Lower leg skin (tissue), 4 donors: ENCODE measurements at regions not wholly inside any gene's neighbourhood (a gene's known extent, or its start where the extent isn't known, plus 50 kb on each side); places are given as distances from the start of the nearest gene placed in this dataset.

Experiments
- DNase-seq, 2 donors: peaks; one replicate each; pipeline ENCODE4 v3.0.0-alpha.2; 2019; ENCODE audit warnings: low spot score in 2 of 2
- H3K4me3 ChIP-seq: fragments of 200-600 bp; sonication (generic); 2 replicates; pipeline ENCODE4 v1.5.1; 2017; ENCODE audit warnings: mild to moderate bottlenecking, low read depth; ENCODE audit not compliant: poor library complexity, severe bottlenecking
- POLR2A ChIP-seq, 2 donors: fragments of 450-650 bp; IDR thresholded peaks; one replicate each; pipeline ENCODE4 v1.6.1; 2016 to 2017; ENCODE audit warnings: antibody characterized with exemption in 2 of 2, mild to moderate bottlenecking in 1 of 2, moderate library complexity in 1 of 2
- WGBS, 2 donors: methylation state at CpG; one replicate each; pipeline ENCODE4 v1.1.5; 2018; 5-methylcytosine and 5-hydroxymethylcytosine counted together
- intact Hi-C: fragments of 100-400 bp; cut with DNase I; formaldehyde crosslinking; loops from one replicate; pipeline ENCODE4 v1.15.0; 2023; ENCODE audit warnings: low total_unique reads
- TF ChIP-seq, protein P1 (sequence below), 3 donors: fragments of 450-650 bp; IDR thresholded peaks; one replicate each; pipeline ENCODE4 v1.5.1; 2016; ENCODE audit warnings: antibody characterized with exemption in 3 of 3, mild to moderate bottlenecking in 3 of 3, moderate library complexity in 2 of 3

DNA sequence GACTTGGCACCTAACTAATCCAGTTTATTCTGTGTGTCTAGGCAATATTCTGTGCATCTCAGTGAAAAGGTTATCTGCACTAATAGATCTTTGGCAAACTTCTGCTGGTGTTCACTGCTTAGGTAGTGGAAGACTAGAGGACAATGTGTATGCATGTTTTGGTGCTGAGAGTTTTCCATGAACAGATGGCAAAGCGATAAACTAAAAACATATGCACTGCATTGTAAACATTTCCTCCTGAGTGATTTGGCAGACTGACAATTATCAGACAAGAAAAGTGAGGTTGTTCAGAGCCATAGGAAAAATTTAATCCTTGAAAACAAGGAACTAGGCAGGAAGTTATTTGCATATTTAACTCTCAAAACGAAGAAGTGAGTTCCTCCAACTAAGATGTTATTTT, 400.4 kb downstream of the ATP23 start:
- no peak for TF ChIP-seq POLR2A (IDR thresholded peaks at IDR 0.05)
- TF ChIP-seq, protein P1, sequence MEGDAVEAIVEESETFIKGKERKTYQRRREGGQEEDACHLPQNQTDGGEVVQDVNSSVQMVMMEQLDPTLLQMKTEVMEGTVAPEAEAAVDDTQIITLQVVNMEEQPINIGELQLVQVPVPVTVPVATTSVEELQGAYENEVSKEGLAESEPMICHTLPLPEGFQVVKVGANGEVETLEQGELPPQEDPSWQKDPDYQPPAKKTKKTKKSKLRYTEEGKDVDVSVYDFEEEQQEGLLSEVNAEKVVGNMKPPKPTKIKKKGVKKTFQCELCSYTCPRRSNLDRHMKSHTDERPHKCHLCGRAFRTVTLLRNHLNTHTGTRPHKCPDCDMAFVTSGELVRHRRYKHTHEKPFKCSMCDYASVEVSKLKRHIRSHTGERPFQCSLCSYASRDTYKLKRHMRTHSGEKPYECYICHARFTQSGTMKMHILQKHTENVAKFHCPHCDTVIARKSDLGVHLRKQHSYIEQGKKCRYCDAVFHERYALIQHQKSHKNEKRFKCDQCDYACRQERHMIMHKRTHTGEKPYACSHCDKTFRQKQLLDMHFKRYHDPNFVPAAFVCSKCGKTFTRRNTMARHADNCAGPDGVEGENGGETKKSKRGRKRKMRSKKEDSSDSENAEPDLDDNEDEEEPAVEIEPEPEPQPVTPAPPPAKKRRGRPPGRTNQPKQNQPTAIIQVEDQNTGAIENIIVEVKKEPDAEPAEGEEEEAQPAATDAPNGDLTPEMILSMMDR (IDR thresholded peaks at IDR 0.05): no peak
- DNase-seq: no peak
- no peak overlapping the region for H3K4me3 ChIP-seq
- intact Hi-C loops: no loop called here
- WGBS, 2 donors: 24 to 25% methylated on average over 2 of the region's 2 CpGs

DNA sequence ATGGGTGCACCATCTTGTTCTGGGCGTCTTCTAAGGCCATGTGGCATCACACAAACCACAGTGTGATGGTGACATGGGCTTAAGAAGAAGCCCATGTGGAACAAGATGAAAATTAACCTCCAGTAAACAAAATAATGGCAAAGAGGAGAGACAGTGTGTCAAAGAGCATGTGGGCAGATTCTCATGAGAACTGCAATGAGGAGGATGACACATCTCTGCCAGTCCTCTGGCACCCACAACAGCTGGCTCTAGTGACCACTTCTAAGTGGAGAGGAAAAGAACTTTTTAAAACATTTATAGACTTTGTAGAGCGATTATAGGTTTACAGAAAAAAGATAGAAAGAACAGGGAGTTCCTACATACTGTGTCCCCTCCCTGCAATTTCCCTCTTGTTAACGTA, 401.4 kb downstream of the ATP23 start:
- no peak overlapping the region for H3K4me3 ChIP-seq
- intact Hi-C loops: no loop called here
- 81 to 92% methylated on average over 3 of the region's 3 CpGs for WGBS, 2 donors
- TF ChIP-seq, protein P1 (IDR thresholded peaks at IDR 0.05): no peak
- no peak for TF ChIP-seq POLR2A (IDR thresholded peaks at IDR 0.05)
- no peak for DNase-seq

DNA sequence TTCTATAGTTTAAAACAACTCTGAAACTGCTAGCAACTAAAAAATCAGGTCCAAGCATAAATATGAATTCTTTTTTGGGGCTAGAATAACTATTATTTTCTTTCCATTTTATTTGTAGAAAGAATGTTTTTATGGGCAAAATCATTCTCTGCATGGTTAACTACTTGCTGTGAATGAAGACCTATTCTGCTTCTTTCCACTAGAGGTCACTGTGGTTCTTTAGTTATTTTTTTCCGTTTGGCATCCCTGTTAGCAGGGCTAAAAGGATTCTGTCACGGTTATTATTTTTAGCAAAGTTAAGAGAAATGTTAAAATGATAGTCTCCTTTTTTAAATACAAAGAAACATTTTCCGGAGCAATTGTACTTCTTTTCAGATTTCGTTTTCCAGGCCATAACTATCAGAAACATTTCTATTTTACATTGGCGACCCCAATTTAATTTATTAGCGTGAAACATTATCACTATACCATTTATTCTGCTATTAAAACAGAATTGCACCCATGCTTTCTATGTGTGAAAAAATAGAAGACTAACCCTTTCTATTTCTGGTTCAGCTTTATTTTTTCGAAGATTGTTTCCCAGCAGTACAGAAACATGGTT, 404.8 kb downstream of the ATP23 start:
- no peak for TF ChIP-seq POLR2A (IDR thresholded peaks at IDR 0.05)
- TF ChIP-seq, protein P1 (IDR thresholded peaks at IDR 0.05): no peak
- no peak overlapping the region for H3K4me3 ChIP-seq
- no peak for DNase-seq
- WGBS, 2 donors: 28 to 30% methylated on average over 7 of the region's 7 CpGs
- intact Hi-C loops: no loop called here

DNA sequence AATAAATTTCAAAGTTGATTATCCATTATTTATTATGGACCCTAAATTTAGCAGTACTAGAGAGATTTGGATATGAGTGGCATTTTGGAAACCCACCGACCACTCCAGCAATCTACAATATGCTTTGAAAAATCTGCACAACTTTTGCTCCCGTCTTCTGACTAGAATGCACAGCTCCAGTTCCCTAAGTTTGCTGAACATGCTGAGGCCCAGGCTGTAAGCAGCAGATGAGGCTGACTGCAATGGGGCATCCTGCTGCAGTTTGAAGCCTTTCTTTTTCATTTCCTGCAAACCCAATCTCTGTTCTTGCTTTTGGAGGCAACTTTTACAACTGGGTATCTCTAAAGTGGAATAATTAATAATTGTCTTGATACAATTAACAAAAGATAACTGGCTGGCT, 405.8 kb downstream of the ATP23 start:
- no peak for DNase-seq
- TF ChIP-seq POLR2A (IDR thresholded peaks at IDR 0.05): no peak
- TF ChIP-seq, protein P1 (IDR thresholded peaks at IDR 0.05): no peak
- 91 to 94% methylated on average over 2 of the region's 2 CpGs for WGBS, 2 donors
- no peak overlapping the region for H3K4me3 ChIP-seq
- intact Hi-C loops: no loop called here

DNA sequence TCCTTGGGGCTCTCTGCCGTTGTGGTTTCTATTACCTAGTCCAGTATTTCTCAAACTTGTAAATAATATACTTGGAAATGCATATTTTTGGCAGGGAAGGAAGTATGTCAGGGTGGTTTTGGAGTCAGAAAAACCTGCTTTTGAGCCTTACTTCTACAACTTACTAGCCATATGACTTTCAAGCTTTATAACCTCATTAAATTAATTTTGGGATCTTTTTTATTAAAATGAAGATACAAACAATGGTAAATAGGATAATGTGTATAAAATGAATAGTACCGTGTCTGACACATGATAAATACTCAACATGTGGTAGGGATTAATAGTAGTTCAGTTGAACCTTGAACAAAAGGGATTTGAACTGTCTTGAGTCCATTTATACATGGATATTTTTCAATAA, 406.3 kb downstream of the ATP23 start:
- DNase-seq: no peak
- intact Hi-C loops: no loop called here
- TF ChIP-seq POLR2A (IDR thresholded peaks at IDR 0.05): no peak
- TF ChIP-seq, protein P1 (IDR thresholded peaks at IDR 0.05): no peak
- WGBS, 2 donors: 71 to 79% methylated on average over 2 of the region's 2 CpGs
- H3K4me3 ChIP-seq: no peak overlapping the region

DNA sequence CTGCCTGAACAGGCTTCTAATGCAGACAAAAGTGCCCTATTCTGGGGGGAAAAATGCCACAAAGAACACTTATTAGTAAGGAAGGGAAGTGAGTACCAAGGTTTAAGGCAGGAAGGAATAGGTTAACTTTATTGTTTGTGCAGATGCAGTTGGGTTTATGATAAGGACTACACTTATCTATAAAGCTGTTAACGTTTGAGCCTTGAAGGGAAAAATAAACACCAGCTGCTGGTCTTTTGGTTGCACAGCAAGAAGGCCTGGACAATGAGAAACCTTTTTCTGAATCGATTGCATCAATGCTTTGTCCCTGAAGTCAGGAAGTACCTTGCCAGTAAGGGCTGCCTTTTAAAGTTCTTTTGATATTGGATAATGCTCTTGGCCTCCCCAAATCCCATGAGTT, 407.8 kb downstream of the ATP23 start:
- 59 to 63% methylated on average over 2 of the region's 2 CpGs for WGBS, 2 donors
- intact Hi-C loops: no loop called here

More for the DNA sequence above, 407.8 kb downstream of the ATP23 start:
- DNase-seq: no peak
- no peak overlapping the region for H3K4me3 ChIP-seq
- TF ChIP-seq, protein P1 (IDR thresholded peaks at IDR 0.05): no peak
- no peak for TF ChIP-seq POLR2A (IDR thresholded peaks at IDR 0.05)
